ENCODE measurements at regions not wholly inside any gene's neighbourhood (a gene's known extent, or its start where the extent isn't known, plus 50 kb on each side); places are given as distances from the start of the nearest gene placed in this dataset.

GRCh38 chr2:236354056-236354940, 90.1 kb upstream of the ASB18 start:
- no peak for TF ChIP-seq CTCF (IDR thresholded peaks at IDR 0.05)
- TF ChIP-seq POLR2AphosphoS5 (IDR thresholded peaks at IDR 0.05) = no peak
- no peak for TF ChIP-seq POLR2A (IDR thresholded peaks at IDR 0.05)

Data from breast epithelium (tissue), 3 donors.